Activated naive CD8-positive, alpha-beta T cell treated with anti-CD3 and anti-CD28 coated beads, Interleukin-2, amount 10 ng/mL, durations not matched to agents 7 days and 5 days (primary cell): ENCODE measurements at regions not wholly inside any gene's neighbourhood (a gene's known extent, or its start where the extent isn't known, plus 50 kb on each side); places are given as distances from the start of the nearest gene placed in this dataset.

Experiments
- ATAC-seq: fragments of 150-1000 bp; cut with Tn5 transposase; one replicate; pipeline ENCODE4 v1.10.0; 2021; ENCODE audit warnings: low read depth, moderate library complexity
- POLR2A ChIA-PET: fragments of 350-600 bp; sonication (Branson Sonifier 250); formaldehyde crosslinking; loops from one replicate; lab custom pipeline; 2021; ENCODE audit warnings: antibody characterized with exemption; lab: Charles Lee
- DNase-seq: peaks from one replicate; pipeline ENCODE4 v3.0.0; 2021
- H3K27ac Mint-ChIP-seq: one replicate; pipeline ENCODE4 v1.8.0; 2022; ENCODE audit warnings: mild to moderate bottlenecking, mixed read lengths
- H3K27me3 Mint-ChIP-seq: one replicate; pipeline ENCODE4 v1.8.0; 2022; ENCODE audit warnings: mild to moderate bottlenecking, moderate library complexity, mixed read lengths
- H3K36me3 Mint-ChIP-seq: one replicate; pipeline ENCODE4 v1.8.0; 2021; ENCODE audit warnings: mild to moderate bottlenecking, mixed read lengths
- H3K4me1 Mint-ChIP-seq: one replicate; pipeline ENCODE4 v1.8.0; 2021; ENCODE audit warnings: mixed read lengths
- H3K4me3 Mint-ChIP-seq: one replicate; pipeline ENCODE4 v1.8.0; 2022; ENCODE audit warnings: mild to moderate bottlenecking, moderate library complexity, mixed read lengths
- H3K9me3 Mint-ChIP-seq: one replicate; pipeline ENCODE4 v1.8.0; 2021; ENCODE audit warnings: mixed read lengths

GRCh38 chr3:164095949-164096348 is 982.3 kb downstream of the SI start:
- ATAC-seq (no peak), DNase-seq (no peak)
- no peaks in the 10 kb centered on the region for H3K27me3 Mint-ChIP-seq
- POLR2A ChIA-PET = no interaction called here
- no peak overlapping the region for H3K27ac Mint-ChIP-seq
- no peaks in the 10 kb centered on the region for H3K36me3 Mint-ChIP-seq
- H3K4me3 Mint-ChIP-seq = no peak overlapping the region
- peaks cover 1% of the 10 kb centered on the region for H3K9me3 Mint-ChIP-seq
- H3K4me1 Mint-ChIP-seq = no peaks in the 10 kb centered on the region

- Mint-ChIP-seq H3K9me3 (peaks cover 1% of the 10 kb centered on the region), H3K4me3 (no peak overlapping the region), H3K27ac (no peak overlapping the region), H3K36me3 (no peaks in the 10 kb centered on the region), H3K4me1 (no peaks in the 10 kb centered on the region), H3K27me3 (no peaks in the 10 kb centered on the region)
- ATAC-seq (no peak), DNase-seq (no peak)
- POLR2A ChIA-PET = no interaction called here
These were observed 983.0 kb downstream of the SI start for GRCh38 chr3:164095279-164095678.

GRCh38 chr3:164094546-164094945 is 983.8 kb downstream of the SI start:
- POLR2A ChIA-PET = no interaction called here
- Mint-ChIP-seq H3K36me3 (no peaks in the 10 kb centered on the region), H3K27me3 (no peaks in the 10 kb centered on the region), H3K4me3 (no peak overlapping the region), H3K4me1 (no peaks in the 10 kb centered on the region), H3K27ac (no peak overlapping the region), H3K9me3 (peaks cover 1% of the 10 kb centered on the region)
- DNase-seq (no peak), ATAC-seq (no peak)

- Mint-ChIP-seq H3K4me1 (no peaks in the 10 kb centered on the region), H3K27me3 (no peaks in the 10 kb centered on the region), H3K4me3 (no peak overlapping the region), H3K9me3 (peaks cover 4% of the 10 kb centered on the region), H3K36me3 (no peaks in the 10 kb centered on the region), H3K27ac (no peak overlapping the region)
- ATAC-seq = no peak
- DNase-seq = no peak
- POLR2A ChIA-PET = no interaction called here
These were observed 998.1 kb downstream of the SI start for GRCh38 chr3:164080208-164080607.

- ATAC-seq = no peak
- DNase-seq = no peak
- Mint-ChIP-seq H3K4me1 (no peaks in the 10 kb centered on the region), H3K9me3 (peaks cover 7% of the 10 kb centered on the region), H3K27me3 (no peaks in the 10 kb centered on the region), H3K4me3 (no peak overlapping the region), H3K27ac (no peak overlapping the region), H3K36me3 (no peaks in the 10 kb centered on the region)
- POLR2A ChIA-PET = no interaction called here
These were observed 1014.0 kb downstream of the SI start for GRCh38 chr3:164064298-164064697.

- POLR2A ChIA-PET = no interaction called here
- H3K4me3 Mint-ChIP-seq = no peak overlapping the region
- H3K27ac Mint-ChIP-seq = no peak overlapping the region
- H3K27me3 Mint-ChIP-seq = no peaks in the 10 kb centered on the region
- H3K4me1 Mint-ChIP-seq = no peaks in the 10 kb centered on the region
- H3K36me3 Mint-ChIP-seq = no peaks in the 10 kb centered on the region
- DNase-seq = no peak
- no peak for ATAC-seq
- peaks cover 7% of the 10 kb centered on the region for H3K9me3 Mint-ChIP-seq
These were observed 1017.4 kb downstream of the SI start for GRCh38 chr3:164060923-164061322.

GRCh38 chr3:164049847-164050246 is 1028.4 kb downstream of the SI start:
- H3K27ac Mint-ChIP-seq = no peak overlapping the region
- H3K4me3 Mint-ChIP-seq = no peak overlapping the region
- no peaks in the 10 kb centered on the region for H3K4me1 Mint-ChIP-seq
- no peaks in the 10 kb centered on the region for H3K27me3 Mint-ChIP-seq
- no peaks in the 10 kb centered on the region for H3K9me3 Mint-ChIP-seq
- POLR2A ChIA-PET = no interaction called here
- ATAC-seq (no peak), DNase-seq (no peak)
- H3K36me3 Mint-ChIP-seq = no peaks in the 10 kb centered on the region

GRCh38 chr3:164048451-164048850 is 1029.8 kb downstream of the SI start:
- DNase-seq (no peak), ATAC-seq (no peak)
- Mint-ChIP-seq H3K4me3 (no peak overlapping the region), H3K9me3 (no peaks in the 10 kb centered on the region), H3K27ac (no peak overlapping the region), H3K4me1 (no peaks in the 10 kb centered on the region), H3K36me3 (no peaks in the 10 kb centered on the region), H3K27me3 (no peaks in the 10 kb centered on the region)
- POLR2A ChIA-PET = no interaction called here

- H3K4me1 Mint-ChIP-seq = no peaks in the 10 kb centered on the region
- H3K4me3 Mint-ChIP-seq = no peak overlapping the region
- no peak for DNase-seq
- POLR2A ChIA-PET = no interaction called here
- no peaks in the 10 kb centered on the region for H3K9me3 Mint-ChIP-seq
- H3K27ac Mint-ChIP-seq = no peak overlapping the region
- no peaks in the 10 kb centered on the region for H3K27me3 Mint-ChIP-seq
- ATAC-seq = no peak
- H3K36me3 Mint-ChIP-seq = no peaks in the 10 kb centered on the region
These were observed 1037.3 kb downstream of the SI start for GRCh38 chr3:164040991-164041390.

- Mint-ChIP-seq H3K27me3 (no peaks in the 10 kb centered on the region), H3K9me3 (no peaks in the 10 kb centered on the region), H3K27ac (no peak overlapping the region), H3K36me3 (no peaks in the 10 kb centered on the region), H3K4me1 (no peaks in the 10 kb centered on the region), H3K4me3 (no peak overlapping the region)
- ATAC-seq = no peak
- POLR2A ChIA-PET = no interaction called here
- no peak for DNase-seq
These were observed 1048.1 kb downstream of the SI start for GRCh38 chr3:164030194-164030593.

GRCh38 chr3:164024786-164025185 is 1053.5 kb downstream of the SI start:
- no peaks in the 10 kb centered on the region for H3K36me3 Mint-ChIP-seq
- no peak overlapping the region for H3K27ac Mint-ChIP-seq
- no peak overlapping the region for H3K4me3 Mint-ChIP-seq
- DNase-seq (no peak), ATAC-seq (no peak)
- no peaks in the 10 kb centered on the region for H3K4me1 Mint-ChIP-seq
- no peaks in the 10 kb centered on the region for H3K27me3 Mint-ChIP-seq
- POLR2A ChIA-PET = no interaction called here
- H3K9me3 Mint-ChIP-seq = peaks cover 3% of the 10 kb centered on the region

- no peak overlapping the region for H3K27ac Mint-ChIP-seq
- no peaks in the 10 kb centered on the region for H3K27me3 Mint-ChIP-seq
- H3K4me1 Mint-ChIP-seq = no peaks in the 10 kb centered on the region
- no peaks in the 10 kb centered on the region for H3K36me3 Mint-ChIP-seq
- DNase-seq (no peak), ATAC-seq (no peak)
- POLR2A ChIA-PET = no interaction called here
- no peak overlapping the region for H3K4me3 Mint-ChIP-seq
- peaks cover 3% of the 10 kb centered on the region for H3K9me3 Mint-ChIP-seq
These were observed 1054.8 kb downstream of the SI start for GRCh38 chr3:164023480-164023879.

- ATAC-seq (no peak), DNase-seq (no peak)
- no peak overlapping the region for H3K4me3 Mint-ChIP-seq
- no peaks in the 10 kb centered on the region for H3K4me1 Mint-ChIP-seq
- H3K9me3 Mint-ChIP-seq = no peaks in the 10 kb centered on the region
- no peaks in the 10 kb centered on the region for H3K36me3 Mint-ChIP-seq
- H3K27me3 Mint-ChIP-seq = no peaks in the 10 kb centered on the region
- H3K27ac Mint-ChIP-seq = no peak overlapping the region
- POLR2A ChIA-PET = no interaction called here
These were observed 1059.8 kb downstream of the SI start for GRCh38 chr3:164018500-164018899.

- ATAC-seq = no peak
- POLR2A ChIA-PET = no interaction called here
- no peaks in the 10 kb centered on the region for H3K4me1 Mint-ChIP-seq
These were observed 1070.5 kb downstream of the SI start for GRCh38 chr3:164007765-164008164.

GRCh38 chr3:164004205-164004604 is 1074.1 kb downstream of the SI start:
- POLR2A ChIA-PET = no interaction called here
- Mint-ChIP-seq H3K4me1 (no peaks in the 10 kb centered on the region), H3K36me3 (no peaks in the 10 kb centered on the region), H3K27ac (no peak overlapping the region), H3K9me3 (peaks cover 3% of the 10 kb centered on the region), H3K27me3 (no peaks in the 10 kb centered on the region), H3K4me3 (no peak overlapping the region)
- ATAC-seq (no peak), DNase-seq (no peak)

More at GRCh38 chr3:164007765-164008164, 1070.5 kb downstream of the SI start:
- H3K9me3 Mint-ChIP-seq = peaks cover 1% of the 10 kb centered on the region
- DNase-seq = no peak
- H3K4me3 Mint-ChIP-seq = no peak overlapping the region
- H3K27ac Mint-ChIP-seq = no peak overlapping the region
- H3K36me3 Mint-ChIP-seq = no peaks in the 10 kb centered on the region
- no peaks in the 10 kb centered on the region for H3K27me3 Mint-ChIP-seq
